Liver (tissue), 3 donors: ENCODE measurements at regions not wholly inside any gene's neighbourhood (a gene's known extent, or its start where the extent isn't known, plus 50 kb on each side); places are given as distances from the start of the nearest gene placed in this dataset.

Experiments used
- EGR1 ChIP-seq, 2 donors: IDR thresholded peaks; 2 replicates each; pipeline ENCODE4 v1.6.1; 2016 to 2018; ENCODE audit warnings: antibody characterized with exemption in 2 of 2, low read depth in 2 of 2
- FOXA2 ChIP-seq: IDR thresholded peaks from 2 replicates; pipeline ENCODE4 v1.6.1; 2016; ENCODE audit warnings: antibody characterized with exemption
- HNF4A ChIP-seq, 2 donors: conservative IDR thresholded peaks; 2 replicates each; pipeline ENCODE4 v1.6.1; 2016; ENCODE audit warnings: antibody characterized with exemption in 2 of 2, mild to moderate bottlenecking in 2 of 2
- RAD21 ChIP-seq, 2 donors: IDR thresholded peaks; 2 replicates each; pipeline ENCODE4 v1.6.1; 2016; ENCODE audit warnings: antibody characterized with exemption in 2 of 2, mild to moderate bottlenecking in 2 of 2
- SP1 ChIP-seq: IDR thresholded peaks from 2 replicates; pipeline ENCODE4 v1.6.1; 2018; ENCODE audit warnings: antibody characterized with exemption, mild to moderate bottlenecking
- TAF1 ChIP-seq: conservative IDR thresholded peaks from 2 replicates; pipeline ENCODE4 v1.6.1; 2016; ENCODE audit warnings: antibody characterized with exemption, mild to moderate bottlenecking
- YY1 ChIP-seq: IDR thresholded peaks from 2 replicates; pipeline ENCODE4 v1.6.1; 2016; ENCODE audit warnings: antibody characterized with exemption, mild to moderate bottlenecking
- TF ChIP-seq, protein P1 (sequence below): fragments of 150-350 bp; IDR thresholded peaks from 2 replicates; pipeline ENCODE4 v1.5.1; 2017; ENCODE audit warnings: improper control_type of control experiment, low read depth, low read length; ENCODE audit not compliant: missing input control
- TF ChIP-seq, protein P2 (sequence below): IDR thresholded peaks from 2 replicates; pipeline ENCODE4 v1.6.1; 2016; ENCODE audit warnings: antibody characterized with exemption
- TF ChIP-seq, protein P3 (sequence below): IDR thresholded peaks from 2 replicates; pipeline ENCODE4 v1.6.1; 2016; ENCODE audit warnings: antibody characterized with exemption
- TF ChIP-seq, protein P4 (sequence below): IDR thresholded peaks from 2 replicates; pipeline ENCODE4 v1.6.1; 2016; ENCODE audit warnings: antibody characterized with exemption, mild to moderate bottlenecking
- TF ChIP-seq, protein P5 (sequence below): IDR thresholded peaks from 2 replicates; pipeline ENCODE4 v1.6.1; 2016; ENCODE audit warnings: antibody characterized with exemption
- donor health status: healthy.
- donor health status: healthy.

DNA sequence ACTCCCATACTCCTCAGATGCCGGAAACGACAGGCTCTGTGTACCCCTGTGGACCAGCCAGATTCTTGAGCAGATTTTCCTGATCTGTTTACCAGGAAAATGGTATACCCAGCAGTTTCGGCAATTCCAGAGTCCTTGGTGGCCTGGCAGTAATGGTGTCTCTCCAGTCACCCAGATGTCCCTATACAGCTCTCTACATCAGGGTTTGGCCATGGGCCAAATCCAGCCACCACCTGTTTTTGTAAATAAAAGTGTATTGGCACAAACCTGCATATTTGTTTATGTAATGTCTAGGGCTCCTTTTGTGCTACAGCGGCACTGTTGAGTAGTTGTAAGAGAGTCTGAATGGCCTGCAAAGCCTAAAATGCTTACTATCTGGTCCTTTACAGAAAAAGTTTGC, 491.3 kb downstream of the RPS24 start:
- TF ChIP-seq, protein P1, sequence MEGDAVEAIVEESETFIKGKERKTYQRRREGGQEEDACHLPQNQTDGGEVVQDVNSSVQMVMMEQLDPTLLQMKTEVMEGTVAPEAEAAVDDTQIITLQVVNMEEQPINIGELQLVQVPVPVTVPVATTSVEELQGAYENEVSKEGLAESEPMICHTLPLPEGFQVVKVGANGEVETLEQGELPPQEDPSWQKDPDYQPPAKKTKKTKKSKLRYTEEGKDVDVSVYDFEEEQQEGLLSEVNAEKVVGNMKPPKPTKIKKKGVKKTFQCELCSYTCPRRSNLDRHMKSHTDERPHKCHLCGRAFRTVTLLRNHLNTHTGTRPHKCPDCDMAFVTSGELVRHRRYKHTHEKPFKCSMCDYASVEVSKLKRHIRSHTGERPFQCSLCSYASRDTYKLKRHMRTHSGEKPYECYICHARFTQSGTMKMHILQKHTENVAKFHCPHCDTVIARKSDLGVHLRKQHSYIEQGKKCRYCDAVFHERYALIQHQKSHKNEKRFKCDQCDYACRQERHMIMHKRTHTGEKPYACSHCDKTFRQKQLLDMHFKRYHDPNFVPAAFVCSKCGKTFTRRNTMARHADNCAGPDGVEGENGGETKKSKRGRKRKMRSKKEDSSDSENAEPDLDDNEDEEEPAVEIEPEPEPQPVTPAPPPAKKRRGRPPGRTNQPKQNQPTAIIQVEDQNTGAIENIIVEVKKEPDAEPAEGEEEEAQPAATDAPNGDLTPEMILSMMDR: no peak
- TF ChIP-seq SP1 (no peak), YY1 (no peak), HNF4A (conservative IDR thresholded peaks at IDR 0.05) (no peak), TAF1 (no peak), FOXA2 (no peak), RAD21 (IDR thresholded peaks at IDR 0.05) (no peak), EGR1 (IDR thresholded peaks at IDR 0.05; ENCODE audit: low read depth in 2 of 2) (no peak)
- TF ChIP-seq, protein P2, sequence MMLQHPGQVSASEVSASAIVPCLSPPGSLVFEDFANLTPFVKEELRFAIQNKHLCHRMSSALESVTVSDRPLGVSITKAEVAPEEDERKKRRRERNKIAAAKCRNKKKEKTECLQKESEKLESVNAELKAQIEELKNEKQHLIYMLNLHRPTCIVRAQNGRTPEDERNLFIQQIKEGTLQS: no peak
- TF ChIP-seq, protein P3, sequence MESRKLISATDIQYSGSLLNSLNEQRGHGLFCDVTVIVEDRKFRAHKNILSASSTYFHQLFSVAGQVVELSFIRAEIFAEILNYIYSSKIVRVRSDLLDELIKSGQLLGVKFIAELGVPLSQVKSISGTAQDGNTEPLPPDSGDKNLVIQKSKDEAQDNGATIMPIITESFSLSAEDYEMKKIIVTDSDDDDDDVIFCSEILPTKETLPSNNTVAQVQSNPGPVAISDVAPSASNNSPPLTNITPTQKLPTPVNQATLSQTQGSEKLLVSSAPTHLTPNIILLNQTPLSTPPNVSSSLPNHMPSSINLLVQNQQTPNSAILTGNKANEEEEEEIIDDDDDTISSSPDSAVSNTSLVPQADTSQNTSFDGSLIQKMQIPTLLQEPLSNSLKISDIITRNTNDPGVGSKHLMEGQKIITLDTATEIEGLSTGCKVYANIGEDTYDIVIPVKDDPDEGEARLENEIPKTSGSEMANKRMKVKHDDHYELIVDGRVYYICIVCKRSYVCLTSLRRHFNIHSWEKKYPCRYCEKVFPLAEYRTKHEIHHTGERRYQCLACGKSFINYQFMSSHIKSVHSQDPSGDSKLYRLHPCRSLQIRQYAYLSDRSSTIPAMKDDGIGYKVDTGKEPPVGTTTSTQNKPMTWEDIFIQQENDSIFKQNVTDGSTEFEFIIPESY: no peak
- TF ChIP-seq, protein P4, sequence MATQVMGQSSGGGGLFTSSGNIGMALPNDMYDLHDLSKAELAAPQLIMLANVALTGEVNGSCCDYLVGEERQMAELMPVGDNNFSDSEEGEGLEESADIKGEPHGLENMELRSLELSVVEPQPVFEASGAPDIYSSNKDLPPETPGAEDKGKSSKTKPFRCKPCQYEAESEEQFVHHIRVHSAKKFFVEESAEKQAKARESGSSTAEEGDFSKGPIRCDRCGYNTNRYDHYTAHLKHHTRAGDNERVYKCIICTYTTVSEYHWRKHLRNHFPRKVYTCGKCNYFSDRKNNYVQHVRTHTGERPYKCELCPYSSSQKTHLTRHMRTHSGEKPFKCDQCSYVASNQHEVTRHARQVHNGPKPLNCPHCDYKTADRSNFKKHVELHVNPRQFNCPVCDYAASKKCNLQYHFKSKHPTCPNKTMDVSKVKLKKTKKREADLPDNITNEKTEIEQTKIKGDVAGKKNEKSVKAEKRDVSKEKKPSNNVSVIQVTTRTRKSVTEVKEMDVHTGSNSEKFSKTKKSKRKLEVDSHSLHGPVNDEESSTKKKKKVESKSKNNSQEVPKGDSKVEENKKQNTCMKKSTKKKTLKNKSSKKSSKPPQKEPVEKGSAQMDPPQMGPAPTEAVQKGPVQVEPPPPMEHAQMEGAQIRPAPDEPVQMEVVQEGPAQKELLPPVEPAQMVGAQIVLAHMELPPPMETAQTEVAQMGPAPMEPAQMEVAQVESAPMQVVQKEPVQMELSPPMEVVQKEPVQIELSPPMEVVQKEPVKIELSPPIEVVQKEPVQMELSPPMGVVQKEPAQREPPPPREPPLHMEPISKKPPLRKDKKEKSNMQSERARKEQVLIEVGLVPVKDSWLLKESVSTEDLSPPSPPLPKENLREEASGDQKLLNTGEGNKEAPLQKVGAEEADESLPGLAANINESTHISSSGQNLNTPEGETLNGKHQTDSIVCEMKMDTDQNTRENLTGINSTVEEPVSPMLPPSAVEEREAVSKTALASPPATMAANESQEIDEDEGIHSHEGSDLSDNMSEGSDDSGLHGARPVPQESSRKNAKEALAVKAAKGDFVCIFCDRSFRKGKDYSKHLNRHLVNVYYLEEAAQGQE: no peak
- TF ChIP-seq, protein P5, sequence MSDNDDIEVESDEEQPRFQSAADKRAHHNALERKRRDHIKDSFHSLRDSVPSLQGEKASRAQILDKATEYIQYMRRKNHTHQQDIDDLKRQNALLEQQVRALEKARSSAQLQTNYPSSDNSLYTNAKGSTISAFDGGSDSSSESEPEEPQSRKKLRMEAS: no peak
